ENCODE measurements at regions not wholly inside any gene's neighbourhood (a gene's known extent, or its start where the extent isn't known, plus 50 kb on each side); places are given as distances from the start of the nearest gene placed in this dataset.
"Not testable (repeated sequence)": the region's sequence is repeated elsewhere in the genome, so short reads cannot be mapped to it uniquely, and the experiment has no call there.

DNA sequence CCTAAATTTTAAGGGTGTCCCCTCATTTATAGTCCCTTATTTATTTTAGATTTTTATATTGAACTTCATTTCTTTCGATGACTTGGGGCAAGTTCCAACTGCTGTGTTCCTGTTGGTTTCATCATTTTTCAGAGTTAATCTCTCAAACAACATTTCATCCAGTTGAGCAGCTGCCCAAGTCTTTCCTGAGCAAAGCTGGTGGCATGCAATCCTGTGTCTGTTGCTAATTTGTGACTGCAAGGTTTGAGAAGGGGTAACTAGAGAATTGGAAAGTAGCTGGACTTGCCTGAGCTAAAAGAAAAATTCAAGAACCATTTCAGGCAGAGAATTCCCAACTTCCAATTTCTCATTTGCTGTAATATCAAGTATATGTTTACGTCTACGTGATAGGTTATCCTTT is 881.5 kb upstream of the SLC35B3 start:
- no peak overlapping the region for H3K4me3 Mint-ChIP-seq
- H3K9me3 Mint-ChIP-seq: peaks cover 4% of the 10 kb centered on the region
- H3K27ac Mint-ChIP-seq: no peak overlapping the region
- H3K27me3 Mint-ChIP-seq: no peaks in the 10 kb centered on the region
- H3K36me3 Mint-ChIP-seq (ENCODE audit: low read depth): no peaks in the 10 kb centered on the region
- H3K4me1 Mint-ChIP-seq (ENCODE audit: low read depth): no peaks in the 10 kb centered on the region
- no peak for DNase-seq

DNA sequence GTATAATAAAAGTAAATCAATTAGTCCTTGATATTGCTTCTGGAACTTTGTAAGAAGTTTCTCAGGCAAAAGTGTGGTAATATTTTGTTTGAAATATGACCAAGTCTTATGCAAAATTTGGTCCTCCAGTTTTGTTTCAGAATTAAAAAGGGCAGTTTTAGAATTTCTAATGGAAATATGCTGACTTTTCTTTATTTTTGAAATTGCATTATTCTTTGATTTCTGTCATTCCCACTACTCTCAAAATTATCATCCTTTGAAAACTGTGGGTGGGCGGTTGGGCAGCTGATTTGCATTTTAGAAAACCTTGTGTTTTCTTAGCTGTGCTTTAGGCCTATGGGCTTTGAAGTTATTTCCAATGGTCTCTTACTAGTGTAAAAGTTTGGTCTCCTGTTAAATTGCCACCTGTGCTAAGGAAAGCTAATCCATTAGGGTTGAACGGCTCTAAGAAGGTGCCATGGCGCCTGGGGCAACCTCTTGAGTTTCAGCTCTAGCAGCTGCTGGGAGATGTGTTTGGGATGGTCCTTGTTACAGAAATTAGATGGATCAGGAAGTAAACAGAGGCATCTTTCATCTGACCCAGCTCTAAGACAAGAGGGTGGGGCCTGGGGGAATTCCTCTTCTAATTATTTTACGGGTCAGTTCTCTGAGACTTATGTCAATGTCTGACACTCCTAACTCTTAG is 880.8 kb upstream of the SLC35B3 start:
- no peak overlapping the region for H3K4me3 Mint-ChIP-seq
- H3K36me3 Mint-ChIP-seq (ENCODE audit: low read depth): no peaks in the 10 kb centered on the region
- H3K4me1 Mint-ChIP-seq (ENCODE audit: low read depth): no peaks in the 10 kb centered on the region
- DNase-seq: no peak
- H3K9me3 Mint-ChIP-seq: peaks cover 4% of the 10 kb centered on the region
- H3K27ac Mint-ChIP-seq: no peak overlapping the region
- no peaks in the 10 kb centered on the region for H3K27me3 Mint-ChIP-seq

GRCh38 chr6:9308284-9308683 is 872.9 kb upstream of the SLC35B3 start:
- H3K36me3 Mint-ChIP-seq (ENCODE audit: low read depth): no peaks in the 10 kb centered on the region
- H3K27me3 Mint-ChIP-seq: no peaks in the 10 kb centered on the region

GRCh38 chr6:9307786-9308185 is 872.4 kb upstream of the SLC35B3 start:
- no peaks in the 10 kb centered on the region for H3K27me3 Mint-ChIP-seq
- H3K27ac Mint-ChIP-seq: no peak overlapping the region
- H3K4me1 Mint-ChIP-seq (ENCODE audit: low read depth): no peaks in the 10 kb centered on the region
- no peak overlapping the region for H3K4me3 Mint-ChIP-seq
- DNase-seq: no peak
- H3K36me3 Mint-ChIP-seq (ENCODE audit: low read depth): no peaks in the 10 kb centered on the region
- peaks cover 4% of the 10 kb centered on the region for H3K9me3 Mint-ChIP-seq

More at GRCh38 chr6:9308284-9308683, 872.9 kb upstream of the SLC35B3 start:
- H3K9me3 Mint-ChIP-seq: peaks cover 4% of the 10 kb centered on the region
- H3K4me3 Mint-ChIP-seq: no peak overlapping the region
- H3K27ac Mint-ChIP-seq: no peak overlapping the region
- H3K4me1 Mint-ChIP-seq (ENCODE audit: low read depth): no peaks in the 10 kb centered on the region
- DNase-seq: no peak

- DNase-seq: no peak
- no peaks in the 10 kb centered on the region for H3K36me3 Mint-ChIP-seq (ENCODE audit: low read depth)
- no peaks in the 10 kb centered on the region for H3K4me1 Mint-ChIP-seq (ENCODE audit: low read depth)
- H3K27me3 Mint-ChIP-seq: no peaks in the 10 kb centered on the region
- H3K4me3 Mint-ChIP-seq: no peak overlapping the region
- peaks cover 4% of the 10 kb centered on the region for H3K9me3 Mint-ChIP-seq
- H3K27ac Mint-ChIP-seq: no peak overlapping the region
Observed at GRCh38 chr6:9307187-9307586, 871.8 kb upstream of the SLC35B3 start.

GRCh38 chr6:9295644-9296043 is 860.3 kb upstream of the SLC35B3 start:
- Mint-ChIP-seq H3K4me1 (ENCODE audit: low read depth) (no peaks in the 10 kb centered on the region), H3K27ac (no peak overlapping the region), H3K36me3 (ENCODE audit: low read depth) (no peaks in the 10 kb centered on the region), H3K9me3 (peaks cover 6% of the 10 kb centered on the region), H3K4me3 (no peak overlapping the region), H3K27me3 (no peaks in the 10 kb centered on the region)
- no peak for DNase-seq

GRCh38 chr6:9292975-9293374 is 857.6 kb upstream of the SLC35B3 start:
- Mint-ChIP-seq H3K4me3 (no peak overlapping the region), H3K4me1 (ENCODE audit: low read depth) (no peaks in the 10 kb centered on the region), H3K27me3 (no peaks in the 10 kb centered on the region), H3K36me3 (ENCODE audit: low read depth) (no peaks in the 10 kb centered on the region), H3K9me3 (peaks cover 9% of the 10 kb centered on the region), H3K27ac (no peak overlapping the region)
- no peak for DNase-seq

- H3K4me1 Mint-ChIP-seq (ENCODE audit: low read depth); H3K27me3 Mint-ChIP-seq; H3K9me3 Mint-ChIP-seq; H3K27ac Mint-ChIP-seq; H3K36me3 Mint-ChIP-seq (ENCODE audit: low read depth); DNase-seq; H3K4me3 Mint-ChIP-seq: not testable (repeated sequence)
Observed at GRCh38 chr6:9290342-9290741, 855.0 kb upstream of the SLC35B3 start.

GRCh38 chr6:9272671-9273070 is 837.3 kb upstream of the SLC35B3 start:
- Mint-ChIP-seq H3K27ac (no peak overlapping the region), H3K27me3 (no peaks in the 10 kb centered on the region), H3K4me3 (no peak overlapping the region), H3K9me3 (peaks cover 3% of the 10 kb centered on the region), H3K36me3 (ENCODE audit: low read depth) (no peaks in the 10 kb centered on the region), H3K4me1 (ENCODE audit: low read depth) (no peaks in the 10 kb centered on the region)
- no peak for DNase-seq

GRCh38 chr6:9266741-9267140 is 831.4 kb upstream of the SLC35B3 start:
- Mint-ChIP-seq H3K4me3 (no peak overlapping the region), H3K36me3 (ENCODE audit: low read depth) (no peaks in the 10 kb centered on the region), H3K27me3 (no peaks in the 10 kb centered on the region), H3K4me1 (ENCODE audit: low read depth) (no peaks in the 10 kb centered on the region), H3K9me3 (peaks cover 5% of the 10 kb centered on the region), H3K27ac (no peak overlapping the region)
- DNase-seq: no peak

GRCh38 chr6:9257215-9257614 is 821.9 kb upstream of the SLC35B3 start:
- H3K4me3 Mint-ChIP-seq: no peak overlapping the region
- H3K36me3 Mint-ChIP-seq (ENCODE audit: low read depth): no peaks in the 10 kb centered on the region
- no peaks in the 10 kb centered on the region for H3K4me1 Mint-ChIP-seq (ENCODE audit: low read depth)
- H3K9me3 Mint-ChIP-seq: peaks cover 10% of the 10 kb centered on the region
- H3K27me3 Mint-ChIP-seq: no peaks in the 10 kb centered on the region
- DNase-seq: no peak
- no peak overlapping the region for H3K27ac Mint-ChIP-seq

GRCh38 chr6:9254251-9254650 is 818.9 kb upstream of the SLC35B3 start:
- no peaks in the 10 kb centered on the region for H3K9me3 Mint-ChIP-seq
- DNase-seq: no peak
- H3K27me3 Mint-ChIP-seq: no peaks in the 10 kb centered on the region
- no peaks in the 10 kb centered on the region for H3K36me3 Mint-ChIP-seq (ENCODE audit: low read depth)
- no peaks in the 10 kb centered on the region for H3K4me1 Mint-ChIP-seq (ENCODE audit: low read depth)
- H3K4me3 Mint-ChIP-seq: no peak overlapping the region
- H3K27ac Mint-ChIP-seq: no peak overlapping the region

GRCh38 chr6:9252799-9253198 is 817.5 kb upstream of the SLC35B3 start:
- H3K27me3 Mint-ChIP-seq: no peaks in the 10 kb centered on the region
- no peak overlapping the region for H3K27ac Mint-ChIP-seq
- no peak overlapping the region for H3K4me3 Mint-ChIP-seq
- DNase-seq: no peak
- no peaks in the 10 kb centered on the region for H3K4me1 Mint-ChIP-seq (ENCODE audit: low read depth)
- H3K9me3 Mint-ChIP-seq: no peaks in the 10 kb centered on the region
- H3K36me3 Mint-ChIP-seq (ENCODE audit: low read depth): no peaks in the 10 kb centered on the region

GRCh38 chr6:9250852-9251251 is 815.5 kb upstream of the SLC35B3 start:
- H3K4me1 Mint-ChIP-seq (ENCODE audit: low read depth): no peaks in the 10 kb centered on the region
- DNase-seq: no peak
- no peak overlapping the region for H3K27ac Mint-ChIP-seq
- no peaks in the 10 kb centered on the region for H3K27me3 Mint-ChIP-seq
- no peaks in the 10 kb centered on the region for H3K36me3 Mint-ChIP-seq (ENCODE audit: low read depth)
- H3K4me3 Mint-ChIP-seq: no peak overlapping the region
- no peaks in the 10 kb centered on the region for H3K9me3 Mint-ChIP-seq

DNA sequence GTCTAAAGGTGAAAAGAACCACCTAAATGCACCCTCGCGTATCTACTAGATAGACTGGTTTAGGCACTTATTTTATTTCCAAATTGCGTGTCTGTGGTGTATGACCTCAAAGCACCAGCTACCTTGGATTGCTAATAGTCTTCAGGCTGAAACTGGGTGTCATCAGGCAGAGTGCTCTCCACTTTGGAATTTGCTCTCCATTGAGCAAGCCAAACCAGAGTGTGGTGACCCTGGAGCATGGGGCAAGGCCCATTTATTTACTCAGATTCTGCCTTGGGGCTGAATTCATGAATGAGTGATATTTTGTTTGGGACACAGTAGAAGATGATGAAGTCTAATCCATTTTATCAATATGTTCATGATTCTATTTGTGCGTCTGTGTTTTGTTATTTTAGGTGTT is 812.8 kb upstream of the SLC35B3 start:
- no peak overlapping the region for H3K27ac Mint-ChIP-seq
- no peaks in the 10 kb centered on the region for H3K4me1 Mint-ChIP-seq (ENCODE audit: low read depth)
- no peak overlapping the region for H3K4me3 Mint-ChIP-seq
- H3K27me3 Mint-ChIP-seq: no peaks in the 10 kb centered on the region
- H3K9me3 Mint-ChIP-seq: no peaks in the 10 kb centered on the region
- DNase-seq: no peak
- H3K36me3 Mint-ChIP-seq (ENCODE audit: low read depth): no peaks in the 10 kb centered on the region

- Mint-ChIP-seq H3K27ac (no peak overlapping the region), H3K27me3 (no peaks in the 10 kb centered on the region), H3K4me1 (ENCODE audit: low read depth) (no peaks in the 10 kb centered on the region), H3K4me3 (no peak overlapping the region), H3K36me3 (ENCODE audit: low read depth) (no peaks in the 10 kb centered on the region), H3K9me3 (peaks cover 2% of the 10 kb centered on the region)
- no peak for DNase-seq
Observed at GRCh38 chr6:9240861-9241260, 805.5 kb upstream of the SLC35B3 start.

All from activated T-cell treated with anti-CD3 and anti-CD28 coated beads, Interleukin-2, amount 50 U/mL, for 24 hours (primary cell).